A549 (cell line): ENCODE measurements at regions not wholly inside any gene's neighbourhood (a gene's known extent, or its start where the extent isn't known, plus 50 kb on each side); places are given as distances from the start of the nearest gene placed in this dataset.

ENCODE experiments used
- ATAC-seq, 2 experiments: fragments of 200-7000 bp in 1 of 2; fragments of >200 bp in 1 of 2; cut with Nextera tagmentation in 1 of 2; cut with Tn5 transposase in 1 of 2; 3 replicates each; pipeline versions ENCODE4 v1.8.0 to v1.9.1; 2018 to 2020; ENCODE audit warnings: mild to moderate bottlenecking in 1 of 2, moderate library complexity in 1 of 2
- CTCF ChIA-PET: fragments of 300-600 bp; sonication (Branson Sonifier 250); formaldehyde crosslinking; extraction: SDS; loops from one replicate; lab custom pipeline; 2021; ENCODE audit warnings: antibody characterized with exemption, inconsistent platforms; lab: Yijun Ruan, JAX
- POLR2A ChIA-PET: fragments of 350-600 bp; formaldehyde crosslinking; extraction: SDS; loops from one replicate; lab custom pipeline; 2021; ENCODE audit warnings: antibody characterized with exemption, inconsistent platforms; lab: Yijun Ruan, JAX
- DNase-seq, 2 experiments: peaks; one replicate each; pipeline versions ENCODE4 v3.0.0 to v3.0.0-alpha.2; 2011 to 2016; ENCODE audit warnings: low read depth in 1 of 2, low spot score in 1 of 2
- FAIRE-seq: peaks from 2 replicates; lab custom pipeline; 2011; peaks lifted over from hg19 to GRCh38; lab: Jason Lieb, UNC
- H3K27ac ChIP-seq, 2 experiments: fragments of >200 bp; sonication (Bioruptor Twin); formaldehyde crosslinking; 3 replicates each; pipeline ENCODE4 v1.5.1; 2016 to 2017
- H3K4me1 ChIP-seq: fragments of >200 bp; sonication (Bioruptor Twin); formaldehyde crosslinking; 3 replicates; pipeline ENCODE4 v1.6.1; 2016
- H3K4me2 ChIP-seq: fragments of >200 bp; sonication (Bioruptor Twin); formaldehyde crosslinking; 3 replicates; pipeline ENCODE4 v1.6.1; 2016
- H3K4me3 ChIP-seq: fragments of >200 bp; sonication (Bioruptor Twin); formaldehyde crosslinking; 3 replicates; pipeline ENCODE4 v1.5.1; 2016
- H3K9me3 ChIP-seq: fragments of >200 bp; sonication (Bioruptor Twin); formaldehyde crosslinking; 3 replicates; pipeline ENCODE4 v1.6.1; 2016
- CBX8 ChIP-seq: fragments of 200-600 bp; sonication (generic); IDR thresholded peaks from 2 replicates; pipeline ENCODE4 v1.6.1; 2016
- CHD2 ChIP-seq: fragments of 150-350 bp; IDR thresholded peaks from 2 replicates; pipeline ENCODE4 v1.6.1; 2014; ENCODE audit warnings: low read length; ENCODE audit not compliant: partially characterized antibody
- EHMT2 ChIP-seq: fragments of 200-600 bp; sonication (generic); IDR thresholded peaks from 2 replicates; pipeline ENCODE4 v1.6.1; 2016; ENCODE audit warnings: antibody characterized with exemption, low read depth, mild to moderate bottlenecking, moderate library complexity
- EP300 ChIP-seq, 2 experiments: fragments of >200 bp; sonication (Bioruptor Twin); formaldehyde crosslinking; IDR thresholded peaks; 2 replicates in 1 of 2; 3 replicates in 1 of 2; pipeline ENCODE4 v1.6.1; 2016 to 2017
- FOSL2 ChIP-seq, 2 experiments: fragments of 450-650 bp in 1 of 2; fragments of >200 bp in 1 of 2; sonication (Bioruptor Twin) in 1 of 2; formaldehyde crosslinking; IDR thresholded peaks; 2 replicates each; pipeline versions ENCODE4 v1.5.0 to v1.6.1; 2016 to 2020; ENCODE audit warnings: mild to moderate bottlenecking in 1 of 2, moderate library complexity in 1 of 2
- FOXS1 ChIP-seq: fragments of 250-450 bp; sonication (Bioruptor Pico); IDR thresholded peaks from 2 replicates; pipeline ENCODE4 v1.5.0; 2020; ENCODE audit warnings: mild to moderate bottlenecking, moderate library complexity
- HEYL ChIP-seq: fragments of 250-450 bp; sonication (Bioruptor Pico); IDR thresholded peaks from 2 replicates; pipeline ENCODE4 v1.8.0; 2021; ENCODE audit warnings: mild to moderate bottlenecking, moderate library complexity
- HOXA7 ChIP-seq: fragments of 250-450 bp; sonication (Bioruptor Pico); IDR thresholded peaks from 2 replicates; pipeline ENCODE4 v1.5.0; 2020; ENCODE audit warnings: mild to moderate bottlenecking, moderate library complexity
- HOXB13 ChIP-seq: fragments of 250-450 bp; sonication (Bioruptor Pico); IDR thresholded peaks from 2 replicates; pipeline ENCODE4 v1.5.0; 2020; ENCODE audit warnings: low read depth, mild to moderate bottlenecking, moderate library complexity
- HOXB5 ChIP-seq: fragments of 250-450 bp; sonication (Bioruptor Pico); IDR thresholded peaks from 2 replicates; pipeline ENCODE4 v1.5.0; 2020; ENCODE audit warnings: mild to moderate bottlenecking, moderate library complexity
- JUNB ChIP-seq: fragments of >200 bp; sonication (Bioruptor Twin); formaldehyde crosslinking; IDR thresholded peaks from 2 replicates; pipeline ENCODE4 v1.6.1; 2016
- KDM5A ChIP-seq: fragments of 200-600 bp; sonication (generic); IDR thresholded peaks from 2 replicates; pipeline ENCODE4 v1.6.1; 2016; ENCODE audit warnings: antibody characterized with exemption, mild to moderate bottlenecking
- MYC ChIP-seq: IDR thresholded peaks from 2 replicates; pipeline ENCODE4 v1.6.1; 2012; ENCODE audit warnings: mild to moderate bottlenecking, inconsistent platforms, low read length, improper control_type of control experiment, borderline replicate concordance
- NFE2L2 ChIP-seq: fragments of 150-350 bp; conservative IDR thresholded peaks from 2 replicates; pipeline ENCODE4 v1.6.1; 2014; ENCODE audit warnings: low read length
- POLR2AphosphoS2 ChIP-seq: conservative IDR thresholded peaks from 2 replicates; pipeline ENCODE4 v1.6.1; 2012; ENCODE audit warnings: low read length, improper control_type of control experiment, inconsistent platforms
- RARB ChIP-seq: fragments of 250-450 bp; sonication (Bioruptor Pico); IDR thresholded peaks from 2 replicates; pipeline ENCODE4 v1.8.0; 2021; ENCODE audit warnings: mild to moderate bottlenecking, moderate library complexity
- RFX5 ChIP-seq: fragments of 450-650 bp; IDR thresholded peaks from 2 replicates; pipeline ENCODE4 v1.7.1; 2014; ENCODE audit warnings: antibody characterized with exemption, mild to moderate bottlenecking, moderate library complexity
- SMC3 ChIP-seq: fragments of >200 bp; sonication (Bioruptor Twin); formaldehyde crosslinking; IDR thresholded peaks from 3 replicates; pipeline ENCODE4 v1.6.1; 2018; ENCODE audit warnings: inconsistent platforms
- SREBF2 ChIP-seq: fragments of 450-650 bp; IDR thresholded peaks from 2 replicates; pipeline ENCODE4 v1.6.1; 2014; ENCODE audit warnings: mild to moderate bottlenecking, moderate library complexity
- ZC3H11A ChIP-seq: fragments of 450-650 bp; IDR thresholded peaks from 2 replicates; pipeline ENCODE4 v1.6.1; 2014; ENCODE audit warnings: antibody characterized with exemption, mild to moderate bottlenecking
- ZSCAN20 ChIP-seq: fragments of 250-450 bp; sonication (Bioruptor Pico); IDR thresholded peaks from 2 replicates; pipeline ENCODE4 v1.8.0; 2022; ENCODE audit warnings: mild to moderate bottlenecking, moderate library complexity
- WGBS: methylation state at CpG from one replicate; pipeline ENCODE4 v1.1.6; 2017; ENCODE audit errors: missing lambda C conversion rate; 5-methylcytosine and 5-hydroxymethylcytosine counted together
- TF ChIP-seq, protein P1 (sequence below): fragments of >200 bp; sonication (Bioruptor Twin); formaldehyde crosslinking; IDR thresholded peaks from 3 replicates; pipeline ENCODE4 v1.5.1; 2016
- TF ChIP-seq, protein P2 (sequence below): fragments of 450-650 bp; IDR thresholded peaks from 2 replicates; pipeline ENCODE4 v1.6.1; 2014; ENCODE audit warnings: antibody characterized with exemption
- TF ChIP-seq, protein P3 (sequence below): IDR thresholded peaks from 2 replicates; pipeline ENCODE4 v1.6.1; 2012

DNA sequence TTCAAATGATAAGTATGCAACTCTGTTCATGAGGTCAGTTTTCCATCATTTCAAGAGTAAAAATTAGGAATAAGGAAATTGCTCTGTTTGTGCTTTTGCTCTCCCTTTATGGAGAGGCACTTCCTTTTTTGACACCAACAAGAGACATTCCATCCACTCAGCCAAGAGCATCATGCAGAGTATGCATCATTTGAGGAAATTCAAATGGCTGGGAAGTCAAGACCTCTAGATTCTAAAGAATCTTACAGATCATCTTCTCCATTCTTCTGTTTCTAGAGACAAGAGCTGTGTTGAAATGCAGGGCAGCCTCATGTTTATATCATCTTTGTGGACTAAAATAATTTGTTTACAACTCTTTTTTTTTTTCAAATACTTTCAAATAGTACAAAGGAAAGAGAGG lies 669.4 kb downstream of the CDH11 start:
- no peak overlapping the region for H3K27ac ChIP-seq
- no peaks in the 10 kb centered on the region for H3K4me1 ChIP-seq
- TF ChIP-seq, protein P1, sequence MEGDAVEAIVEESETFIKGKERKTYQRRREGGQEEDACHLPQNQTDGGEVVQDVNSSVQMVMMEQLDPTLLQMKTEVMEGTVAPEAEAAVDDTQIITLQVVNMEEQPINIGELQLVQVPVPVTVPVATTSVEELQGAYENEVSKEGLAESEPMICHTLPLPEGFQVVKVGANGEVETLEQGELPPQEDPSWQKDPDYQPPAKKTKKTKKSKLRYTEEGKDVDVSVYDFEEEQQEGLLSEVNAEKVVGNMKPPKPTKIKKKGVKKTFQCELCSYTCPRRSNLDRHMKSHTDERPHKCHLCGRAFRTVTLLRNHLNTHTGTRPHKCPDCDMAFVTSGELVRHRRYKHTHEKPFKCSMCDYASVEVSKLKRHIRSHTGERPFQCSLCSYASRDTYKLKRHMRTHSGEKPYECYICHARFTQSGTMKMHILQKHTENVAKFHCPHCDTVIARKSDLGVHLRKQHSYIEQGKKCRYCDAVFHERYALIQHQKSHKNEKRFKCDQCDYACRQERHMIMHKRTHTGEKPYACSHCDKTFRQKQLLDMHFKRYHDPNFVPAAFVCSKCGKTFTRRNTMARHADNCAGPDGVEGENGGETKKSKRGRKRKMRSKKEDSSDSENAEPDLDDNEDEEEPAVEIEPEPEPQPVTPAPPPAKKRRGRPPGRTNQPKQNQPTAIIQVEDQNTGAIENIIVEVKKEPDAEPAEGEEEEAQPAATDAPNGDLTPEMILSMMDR = no peak
- TF ChIP-seq, all 56 proteins: peak for 0
- DNase-seq = no peak
- no peaks in the 10 kb centered on the region for H3K9me3 ChIP-seq
- CTCF ChIA-PET = interaction anchor here (0.6 to 1.1 kb wide), 2 partner anchors 113 to 665 kb away, joined by 3 read pairs; no protein-coding TSS in a partner anchor
- FAIRE-seq = no peak
- ATAC-seq = no peak
- no peak overlapping the region for H3K4me3 ChIP-seq
- POLR2A ChIA-PET = no interaction called here
- no peak overlapping the region for H3K4me2 ChIP-seq

DNA sequence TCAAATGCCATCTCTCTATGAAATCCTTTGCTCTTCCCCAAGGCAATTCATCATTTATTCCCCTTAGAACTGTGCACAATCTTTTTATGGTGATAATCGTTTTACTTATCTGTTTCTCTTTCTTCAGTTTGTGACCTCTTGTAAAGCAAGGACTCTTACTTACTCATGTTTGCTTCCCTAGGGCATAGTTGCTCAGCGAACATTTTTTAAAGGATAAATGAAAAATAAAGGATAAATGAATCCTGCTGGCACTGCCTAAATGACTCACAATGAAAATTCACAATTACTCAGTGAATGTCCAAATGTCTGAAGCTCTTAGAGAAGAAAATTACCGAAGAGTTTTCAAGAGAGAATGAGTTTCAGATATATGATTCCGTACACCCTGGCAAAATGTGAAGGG lies 671.7 kb downstream of the CDH11 start:
- H3K9me3 ChIP-seq = no peaks in the 10 kb centered on the region
- H3K4me3 ChIP-seq = no peak overlapping the region
- H3K27ac ChIP-seq = no peak overlapping the region
- ChIA-PET CTCF (no interaction called here), POLR2A (no interaction called here)
- DNase-seq = no peak
- H3K4me2 ChIP-seq = no peak overlapping the region
- TF ChIP-seq NFE2L2 (no peak), EHMT2 (no peak), FOSL2 (IDR thresholded peaks at IDR 0.05) (no peak), FOSL2 (CRISPR knock-in tag; IDR thresholded peaks at IDR 0.05) (no peak), SREBF2 (no peak), RARB (no peak), FOXS1 (CRISPR knock-in tag) (no peak), MYC (no peak), RFX5 (no peak), HOXA7 (CRISPR knock-in tag) (no peak), CHD2 (no peak), ZSCAN20 (no peak), EP300 (IDR thresholded peaks at IDR 0.05) (no peak), ZC3H11A (no peak), HOXB5 (CRISPR knock-in tag) (no peak), HOXB13 (CRISPR knock-in tag) (no peak), SMC3 (no peak), JUNB (no peak), KDM5A (no peak)
- TF ChIP-seq, protein P2, sequence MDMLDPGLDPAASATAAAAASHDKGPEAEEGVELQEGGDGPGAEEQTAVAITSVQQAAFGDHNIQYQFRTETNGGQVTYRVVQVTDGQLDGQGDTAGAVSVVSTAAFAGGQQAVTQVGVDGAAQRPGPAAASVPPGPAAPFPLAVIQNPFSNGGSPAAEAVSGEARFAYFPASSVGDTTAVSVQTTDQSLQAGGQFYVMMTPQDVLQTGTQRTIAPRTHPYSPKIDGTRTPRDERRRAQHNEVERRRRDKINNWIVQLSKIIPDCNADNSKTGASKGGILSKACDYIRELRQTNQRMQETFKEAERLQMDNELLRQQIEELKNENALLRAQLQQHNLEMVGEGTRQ = no peak
- FAIRE-seq = no peak
- no peaks in the 10 kb centered on the region for H3K4me1 ChIP-seq
- 2% methylated on average over 4 of the region's 4 CpGs for WGBS
- no peak for ATAC-seq

DNA sequence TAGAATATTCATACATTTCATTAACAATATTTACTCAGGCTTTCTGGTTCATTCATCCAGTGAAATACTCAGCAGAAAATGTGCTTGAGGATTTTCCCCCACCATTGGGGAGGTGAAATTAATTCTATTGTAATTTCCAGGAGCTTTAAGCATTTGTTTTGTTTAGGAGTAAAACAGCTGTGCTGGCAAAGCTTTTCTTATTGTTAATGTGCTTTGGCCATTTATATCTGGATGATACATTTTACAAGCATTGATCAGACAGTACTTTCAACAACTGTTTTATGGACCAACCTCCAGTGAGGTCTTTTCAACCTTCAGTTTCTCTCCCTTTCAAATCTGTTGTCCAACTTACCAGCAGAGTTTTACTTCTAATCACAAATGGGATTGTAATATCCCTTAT lies 672.4 kb downstream of the CDH11 start:
- no peaks in the 10 kb centered on the region for H3K4me1 ChIP-seq
- H3K27ac ChIP-seq = no peak overlapping the region
- ATAC-seq = no peak
- ChIA-PET CTCF (no interaction called here), POLR2A (no interaction called here)
- no peak for FAIRE-seq
- no peaks in the 10 kb centered on the region for H3K9me3 ChIP-seq
- DNase-seq = no peak
- TF ChIP-seq HEYL (CRISPR knock-in tag) = no peak
- TF ChIP-seq POLR2AphosphoS2 = no peak
- no peak for TF ChIP-seq HOXB5 (CRISPR knock-in tag)
- TF ChIP-seq, protein P3, sequence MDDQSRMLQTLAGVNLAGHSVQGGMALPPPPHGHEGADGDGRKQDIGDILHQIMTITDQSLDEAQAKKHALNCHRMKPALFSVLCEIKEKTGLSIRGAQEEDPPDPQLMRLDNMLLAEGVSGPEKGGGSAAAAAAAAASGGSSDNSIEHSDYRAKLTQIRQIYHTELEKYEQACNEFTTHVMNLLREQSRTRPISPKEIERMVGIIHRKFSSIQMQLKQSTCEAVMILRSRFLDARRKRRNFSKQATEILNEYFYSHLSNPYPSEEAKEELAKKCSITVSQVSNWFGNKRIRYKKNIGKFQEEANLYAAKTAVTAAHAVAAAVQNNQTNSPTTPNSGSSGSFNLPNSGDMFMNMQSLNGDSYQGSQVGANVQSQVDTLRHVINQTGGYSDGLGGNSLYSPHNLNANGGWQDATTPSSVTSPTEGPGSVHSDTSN = no peak
- no peak for TF ChIP-seq CBX8
- no peak overlapping the region for H3K4me2 ChIP-seq
- no peak overlapping the region for H3K4me3 ChIP-seq
